ENCODE measurements at regions not wholly inside any gene's neighbourhood (a gene's known extent, or its start where the extent isn't known, plus 50 kb on each side); places are given as distances from the start of the nearest gene placed in this dataset.

GRCh38 chr4:136281307-136281706 is 1251.0 kb downstream of the PCDH18 start:
- DNase-seq (ENCODE audit: low spot score): no peak

- DNase-seq (ENCODE audit: low spot score): no peak
Measured at GRCh38 chr4:136277741-136278140, 1254.6 kb downstream of the PCDH18 start.

GRCh38 chr4:136246876-136247275 is 1285.4 kb downstream of the PCDH18 start:
- no peak for DNase-seq (ENCODE audit: low spot score)

GRCh38 chr4:136241221-136241986 is 1290.9 kb downstream of the PCDH18 start:
- no peak for DNase-seq (ENCODE audit: low spot score)

- DNase-seq (ENCODE audit: low spot score): no peak
Measured at GRCh38 chr4:136227315-136227714, 1305.0 kb downstream of the PCDH18 start.

DNA sequence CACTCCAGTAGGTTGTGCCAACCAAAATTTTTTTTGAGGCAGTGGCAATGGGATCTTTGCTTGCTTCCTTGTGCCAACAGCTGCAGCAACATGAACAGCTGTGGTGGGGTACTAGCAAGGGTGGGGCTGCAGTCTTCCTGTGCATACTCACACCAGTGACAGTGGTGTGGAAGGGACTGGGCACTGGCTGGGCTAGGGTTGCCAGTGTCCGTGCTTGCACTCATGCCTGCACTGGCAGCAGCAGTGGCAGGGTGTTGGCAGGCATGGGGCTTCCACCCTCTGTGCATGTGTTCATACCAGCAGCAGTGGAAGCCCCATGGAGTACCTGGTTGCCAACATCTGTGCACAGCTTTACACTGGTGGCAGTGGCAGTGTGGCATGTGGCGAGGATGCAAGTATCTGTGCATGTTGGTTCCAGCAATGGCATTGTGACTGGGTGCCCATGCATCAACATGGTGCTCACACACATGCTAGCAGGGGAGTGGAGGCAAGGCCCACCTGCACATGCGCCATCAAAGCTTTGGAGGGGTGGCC is 1312.6 kb downstream of the PCDH18 start:
- no peak for DNase-seq (ENCODE audit: low spot score)

GRCh38 chr4:136203199-136203598 is 1329.1 kb downstream of the PCDH18 start:
- DNase-seq (ENCODE audit: low spot score): no peak

- DNase-seq (ENCODE audit: low spot score): no peak
Measured at GRCh38 chr4:136198358-136198757, 1333.9 kb downstream of the PCDH18 start.

GRCh38 chr4:136194962-136195361 is 1337.3 kb downstream of the PCDH18 start:
- no peak for DNase-seq (ENCODE audit: low spot score)

GRCh38 chr4:136186650-136187049 is 1345.6 kb downstream of the PCDH18 start:
- no peak for DNase-seq (ENCODE audit: low spot score)

DNA sequence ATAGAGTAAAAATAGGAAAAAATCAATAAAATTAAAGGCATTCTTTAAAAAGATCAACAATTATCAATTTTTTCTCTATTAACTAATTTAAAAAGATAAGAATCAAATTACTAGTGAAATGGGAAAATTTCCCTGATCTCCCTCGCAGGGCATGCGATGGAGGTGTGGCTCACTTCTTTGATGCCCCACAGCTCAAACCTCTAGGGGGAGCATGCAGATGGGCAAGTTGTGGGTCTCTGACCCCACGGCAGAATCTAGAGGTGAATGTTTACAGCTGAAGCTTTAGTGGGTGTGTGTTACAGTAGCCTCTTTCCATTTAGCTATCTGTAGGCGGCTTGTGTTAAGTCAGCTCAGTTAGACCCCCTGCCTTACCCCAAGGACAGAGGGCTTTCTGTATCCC is 1348.8 kb downstream of the PCDH18 start:
- DNase-seq (ENCODE audit: low spot score): no peak

DNA sequence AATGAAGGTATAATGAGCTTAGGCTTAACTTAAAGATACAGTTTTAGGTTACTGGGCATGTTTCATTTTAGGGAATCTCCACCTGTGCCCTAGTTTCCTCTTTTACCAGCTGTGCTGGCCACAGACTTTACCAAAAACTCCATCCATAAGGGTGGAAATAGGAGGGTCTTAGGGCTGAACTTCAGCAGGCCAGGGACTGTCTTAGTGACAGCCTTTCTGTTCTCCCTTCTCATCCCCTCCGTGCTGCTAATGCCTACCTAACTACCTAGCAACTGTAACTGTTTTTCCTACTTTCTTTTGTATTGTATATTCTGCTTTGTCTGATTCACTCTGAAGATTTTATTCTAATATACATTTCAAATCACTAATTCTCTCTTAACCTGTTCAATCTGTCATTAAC is 1375.3 kb downstream of the PCDH18 start:
- no peak for DNase-seq (ENCODE audit: low spot score)

GRCh38 chr4:136150046-136150445 is 1382.2 kb downstream of the PCDH18 start:
- DNase-seq (ENCODE audit: low spot score): no peak

DNA sequence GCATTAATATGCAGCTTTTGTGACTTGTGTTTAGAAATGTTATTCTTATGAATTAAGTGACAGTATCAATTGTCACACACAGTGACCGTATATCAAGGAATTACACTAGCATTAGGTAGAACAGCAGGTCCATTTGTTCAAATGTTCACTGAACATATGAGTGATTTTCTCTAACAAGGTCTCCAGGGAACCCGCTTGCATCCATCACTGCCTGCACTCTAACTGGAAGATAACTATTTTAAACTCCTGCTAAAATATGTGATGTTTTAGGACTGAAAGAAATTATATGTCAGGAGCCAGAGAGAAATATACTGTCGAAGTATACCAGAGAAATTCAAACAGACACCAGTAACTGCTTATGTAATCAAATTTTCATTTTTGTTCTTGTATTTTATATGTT is 1395.7 kb downstream of the PCDH18 start:
- DNase-seq (ENCODE audit: low spot score): no peak

DNA sequence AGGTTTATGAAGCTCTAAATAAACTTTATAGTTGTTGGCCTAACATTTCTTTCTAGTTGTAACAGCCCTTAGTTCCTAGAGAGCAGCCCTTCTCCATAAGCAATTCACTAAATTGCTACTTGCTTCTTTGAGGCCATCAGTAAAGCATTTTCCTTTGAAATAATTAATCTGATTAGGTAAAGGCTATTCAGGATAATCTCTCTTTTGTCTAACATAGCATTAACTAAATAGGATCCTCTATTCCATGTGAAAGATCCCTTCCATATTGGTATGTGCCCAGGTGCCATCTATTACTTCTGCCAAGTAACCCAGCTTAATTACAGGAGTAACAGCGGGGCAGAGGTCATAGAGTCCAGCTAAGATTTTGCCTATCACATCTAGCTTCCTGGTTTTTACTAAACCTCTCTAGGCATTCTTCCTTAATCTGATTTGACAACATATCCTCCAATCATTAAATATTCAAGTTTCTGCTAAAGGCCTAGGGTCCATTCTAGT is 1408.0 kb downstream of the PCDH18 start:
- no peak for DNase-seq (ENCODE audit: low spot score)

GRCh38 chr4:136121426-136121825 is 1410.9 kb downstream of the PCDH18 start:
- no peak for DNase-seq (ENCODE audit: low spot score)

GRCh38 chr4:136113921-136114320 is 1418.4 kb downstream of the PCDH18 start:
- DNase-seq (ENCODE audit: low spot score): no peak

- no peak for DNase-seq (ENCODE audit: low spot score)
Measured at GRCh38 chr4:136112116-136112515, 1420.2 kb downstream of the PCDH18 start.

GRCh38 chr4:136106753-136107152 is 1425.5 kb downstream of the PCDH18 start:
- DNase-seq (ENCODE audit: low spot score): no peak

DNA sequence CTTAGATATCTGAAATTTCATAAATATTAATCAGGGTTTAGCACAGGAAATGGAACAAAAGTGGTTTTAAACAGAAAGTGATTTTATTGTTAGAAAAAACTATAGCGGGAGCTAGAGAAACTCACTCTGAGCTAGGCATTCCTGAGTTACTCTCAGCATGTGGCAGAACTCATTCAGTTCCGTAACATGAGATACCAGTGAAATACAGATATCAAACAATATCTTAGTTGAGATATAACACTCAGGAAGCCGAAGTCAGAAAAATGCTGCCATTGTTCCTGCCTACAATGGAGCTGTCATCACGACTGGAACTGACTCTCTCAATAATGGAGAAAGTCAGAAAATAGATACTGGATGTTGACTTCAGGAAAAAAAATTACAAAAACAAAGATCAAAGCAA is 1428.7 kb downstream of the PCDH18 start:
- DNase-seq (ENCODE audit: low spot score): no peak

- DNase-seq (ENCODE audit: low spot score): no peak
Measured at GRCh38 chr4:136097676-136098075, 1434.6 kb downstream of the PCDH18 start.

DNA sequence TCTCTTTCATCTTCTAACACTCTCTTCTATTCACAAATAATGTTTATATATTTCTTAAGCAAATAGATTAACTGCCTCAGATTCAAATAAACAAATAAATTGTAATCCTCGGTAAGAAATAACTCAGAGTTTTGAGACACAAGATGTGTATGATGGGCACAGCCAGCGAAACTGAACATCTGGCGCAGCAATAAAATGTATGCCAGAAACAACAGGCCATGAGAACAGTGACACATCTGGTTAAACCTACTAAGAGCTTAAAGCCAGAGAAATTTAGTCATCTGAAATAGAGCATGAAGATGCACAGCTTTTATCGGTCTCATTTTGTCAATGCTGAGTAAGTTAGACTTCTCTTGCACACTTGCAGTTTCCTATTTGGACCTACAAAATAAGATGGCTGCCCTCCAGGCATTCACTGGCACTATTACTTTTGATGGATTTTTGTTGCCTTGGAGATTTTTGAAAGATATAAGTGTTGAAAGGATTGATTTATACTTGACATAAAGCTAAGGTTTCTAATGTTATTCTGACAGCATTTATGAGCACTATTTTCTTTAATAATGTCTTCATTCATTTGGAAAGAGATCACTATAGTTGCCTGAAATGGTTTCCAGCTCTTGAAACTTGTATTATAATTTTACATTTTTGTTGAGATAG is 1444.0 kb downstream of the PCDH18 start:
- no peak for DNase-seq (ENCODE audit: low spot score)

- DNase-seq (ENCODE audit: low spot score): no peak
Measured at GRCh38 chr4:136078976-136079375, 1453.3 kb downstream of the PCDH18 start.
